CD8-positive, alpha-beta memory T cell (primary cell): ENCODE measurements at regions not wholly inside any gene's neighbourhood (a gene's known extent, or its start where the extent isn't known, plus 50 kb on each side); places are given as distances from the start of the nearest gene placed in this dataset.

Experiments used
- CTCF ChIA-PET: fragments of 350-600 bp; sonication (Branson Sonifier 250); formaldehyde crosslinking; loops from one replicate; lab custom pipeline; 2021; ENCODE audit warnings: antibody characterized with exemption; lab: Charles Lee
- POLR2A ChIA-PET: fragments of 350-600 bp; sonication (Branson Sonifier 250); formaldehyde crosslinking; loops from one replicate; lab custom pipeline; 2021; ENCODE audit warnings: antibody characterized with exemption; lab: Charles Lee
- DNase-seq, 5 donors: peaks; one replicate each; pipeline versions ENCODE4 v3.0.0 to v3.0.0-alpha.2; 2020 to 2022; ENCODE audit warnings: mixed read lengths in 1 of 5
- H3K27ac ChIP-seq: one replicate; pipeline ENCODE4 v1.7.0; 2013; ENCODE audit warnings: low read depth, mild to moderate bottlenecking, low read length, moderate library complexity
- H3K27me3 ChIP-seq: 2 replicates; pipeline ENCODE4 v1.7.0; 2013; ENCODE audit warnings: low read length, mild to moderate bottlenecking; ENCODE audit not compliant: insufficient read depth, poor library complexity, severe bottlenecking
- H3K36me3 ChIP-seq: 2 replicates; pipeline ENCODE4 v1.7.0; 2013; ENCODE audit warnings: mild to moderate bottlenecking, low read length, moderate library complexity; ENCODE audit not compliant: insufficient read depth
- H3K4me1 ChIP-seq: 2 replicates; pipeline ENCODE4 v1.7.0; 2013; ENCODE audit warnings: mild to moderate bottlenecking, low read length, moderate library complexity; ENCODE audit not compliant: insufficient read depth
- H3K4me3 ChIP-seq: 2 replicates; pipeline ENCODE4 v1.7.0; 2013; ENCODE audit warnings: mild to moderate bottlenecking, low read length
- H3K9me3 ChIP-seq: 2 replicates; pipeline ENCODE4 v1.7.0; 2013; ENCODE audit warnings: mild to moderate bottlenecking, low read length
- H3K27ac Mint-ChIP-seq, 8 donors: one replicate each; pipeline ENCODE4 v1.8.0; 2020 to 2021; ENCODE audit warnings: mixed read lengths in 8 of 8, mild to moderate bottlenecking in 6 of 8, inconsistent platforms in 3 of 8, moderate library complexity in 3 of 8
- H3K27me3 Mint-ChIP-seq, 2 donors: one replicate each; pipeline ENCODE4 v1.8.0; 2020 to 2021; ENCODE audit warnings: mixed read lengths in 2 of 2, mild to moderate bottlenecking in 1 of 2, moderate library complexity in 1 of 2
- H3K36me3 Mint-ChIP-seq, 3 donors: one replicate each; pipeline ENCODE4 v1.8.0; 2020 to 2021; ENCODE audit warnings: mixed read lengths in 3 of 3, inconsistent platforms in 1 of 3, mild to moderate bottlenecking in 1 of 3
- H3K4me1 Mint-ChIP-seq, 3 donors: one replicate each; pipeline ENCODE4 v1.8.0; 2020 to 2021; ENCODE audit warnings: mixed read lengths in 3 of 3, inconsistent platforms in 1 of 3, mild to moderate bottlenecking in 1 of 3
- H3K4me3 Mint-ChIP-seq, 7 donors: one replicate each; pipeline ENCODE4 v1.8.0; 2020 to 2021; ENCODE audit warnings: mixed read lengths in 7 of 7, mild to moderate bottlenecking in 6 of 7, moderate library complexity in 4 of 7, inconsistent platforms in 2 of 7
- H3K9me3 Mint-ChIP-seq, 5 donors: one replicate each; pipeline ENCODE4 v1.8.0; 2020 to 2022; ENCODE audit warnings: mixed read lengths in 5 of 5, mild to moderate bottlenecking in 3 of 5, moderate library complexity in 2 of 5, inconsistent platforms in 1 of 5

DNA sequence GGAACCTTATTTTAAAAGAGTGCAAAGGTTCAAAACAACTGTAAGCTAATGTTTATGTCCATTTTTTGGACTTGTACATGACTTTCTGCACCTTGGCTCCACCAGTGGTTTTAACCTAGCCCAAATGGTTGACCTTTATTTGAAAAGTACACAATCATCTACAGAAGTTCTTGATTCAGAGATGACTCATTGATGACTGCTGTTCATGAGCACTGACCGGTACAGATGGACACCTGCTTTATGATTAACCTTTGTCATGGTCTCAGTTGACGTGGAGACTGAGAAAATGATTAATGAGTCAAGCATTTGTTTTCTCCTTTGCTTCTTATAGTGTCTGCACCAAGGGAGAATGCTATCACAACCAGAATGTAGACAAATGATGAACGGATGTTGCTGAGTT lies 55.7 kb upstream of the PTER start:
- peaks cover 0 to 3% (median 0%) of the 10 kb centered on the region in 5 donors for H3K9me3 Mint-ChIP-seq
- DNase-seq = no peak
- no peak overlapping the region for H3K4me3 Mint-ChIP-seq
- Histone ChIP-seq H3K27ac (no peak overlapping the region), H3K4me1 (no peaks in the 10 kb centered on the region), H3K36me3 (no peaks in the 10 kb centered on the region), H3K9me3 (no peaks in the 10 kb centered on the region), H3K27me3 (no peaks in the 10 kb centered on the region), H3K4me3 (no peak overlapping the region)
- POLR2A ChIA-PET = no interaction called here
- no peaks in the 10 kb centered on the region for H3K4me1 Mint-ChIP-seq
- CTCF ChIA-PET = no interaction called here
- peaks cover 8 to 12% of the 10 kb centered on the region in 2 donors for H3K27me3 Mint-ChIP-seq
- no peaks in the 10 kb centered on the region for H3K36me3 Mint-ChIP-seq
- no peak overlapping the region for H3K27ac Mint-ChIP-seq

DNA sequence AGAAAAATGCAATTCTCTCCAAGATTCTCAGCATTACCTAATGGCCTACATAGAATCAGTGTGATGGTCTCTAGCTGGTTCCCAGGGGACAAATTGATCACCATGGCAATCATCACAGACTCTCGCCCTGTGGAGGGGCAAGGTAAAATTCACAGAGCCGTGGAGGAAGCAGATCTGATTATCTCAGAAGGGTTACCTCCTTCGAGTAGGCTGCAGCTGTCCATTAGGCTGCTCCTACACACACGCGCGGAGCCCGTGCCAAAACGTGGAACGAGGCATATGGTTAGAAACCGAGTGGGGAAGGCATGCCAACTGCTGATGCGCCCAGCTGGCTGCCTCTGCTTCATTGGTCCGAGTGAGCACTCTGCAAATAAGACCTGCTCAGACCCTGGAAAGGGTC lies 52.8 kb upstream of the PTER start:
- peaks cover 4 to 9% of the 10 kb centered on the region in 2 donors for H3K27me3 Mint-ChIP-seq
- no peak overlapping the region for H3K27ac ChIP-seq
- no peaks in the 10 kb centered on the region for H3K9me3 ChIP-seq
- H3K36me3 ChIP-seq = no peaks in the 10 kb centered on the region
- POLR2A ChIA-PET = no interaction called here
- H3K27ac Mint-ChIP-seq = no peak overlapping the region
- CTCF ChIA-PET = no interaction called here
- no peak for DNase-seq
- H3K27me3 ChIP-seq = no peaks in the 10 kb centered on the region
- no peaks in the 10 kb centered on the region for H3K36me3 Mint-ChIP-seq
- H3K9me3 Mint-ChIP-seq = no peaks in the 10 kb centered on the region
- no peaks in the 10 kb centered on the region for H3K4me1 ChIP-seq
- H3K4me1 Mint-ChIP-seq = no peaks in the 10 kb centered on the region
- no peak overlapping the region for H3K4me3 ChIP-seq
- H3K4me3 Mint-ChIP-seq = no peak overlapping the region

DNA sequence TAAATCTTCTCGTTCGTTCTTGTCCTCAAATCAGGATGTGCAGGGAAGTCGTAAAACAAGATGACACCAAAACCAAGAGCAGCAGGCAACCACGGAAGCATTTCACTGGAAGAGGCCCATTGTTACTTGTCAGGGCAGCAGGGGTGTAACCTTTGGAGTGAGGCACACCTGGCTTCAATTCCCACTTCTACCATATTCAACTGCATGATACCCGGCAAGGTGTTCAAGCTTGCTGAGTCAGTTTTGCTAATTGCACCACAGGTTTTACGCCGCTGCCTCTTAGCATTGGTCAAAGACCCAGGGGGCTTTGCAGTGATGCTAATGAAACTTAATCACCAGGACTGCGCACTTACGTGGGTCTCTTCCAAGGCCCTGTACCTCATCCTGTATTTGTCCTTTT lies 50.0 kb upstream of the PTER start:
- no peak for DNase-seq
- no peaks in the 10 kb centered on the region for H3K4me1 Mint-ChIP-seq
- Histone ChIP-seq H3K9me3 (no peaks in the 10 kb centered on the region), H3K27ac (no peak overlapping the region), H3K27me3 (no peaks in the 10 kb centered on the region), H3K36me3 (no peaks in the 10 kb centered on the region), H3K4me1 (no peaks in the 10 kb centered on the region), H3K4me3 (no peak overlapping the region)
- ChIA-PET POLR2A (no interaction called here), CTCF (interaction anchor here (0.7 kb wide), 1 partner anchor 197 kb away, joined by 3 read pairs; no protein-coding TSS in a partner anchor)
- no peaks in the 10 kb centered on the region for H3K36me3 Mint-ChIP-seq
- no peak overlapping the region for H3K27ac Mint-ChIP-seq
- H3K4me3 Mint-ChIP-seq = no peak overlapping the region
- H3K27me3 Mint-ChIP-seq = peaks cover 6 to 11% of the 10 kb centered on the region in 2 donors
- H3K9me3 Mint-ChIP-seq = no peaks in the 10 kb centered on the region
